ENCODE measurements at regions not wholly inside any gene's neighbourhood (a gene's known extent, or its start where the extent isn't known, plus 50 kb on each side); places are given as distances from the start of the nearest gene placed in this dataset.

- no peak for TF ChIP-seq CTCF (conservative IDR thresholded peaks at IDR 0.05)
- no peak for TF ChIP-seq EZH2 (IDR thresholded peaks at IDR 0.05; ENCODE audit: low read depth)
Measured at GRCh38 chr6:140398076-140398475, 1023.6 kb upstream of the CITED2 start.

All from PC-9 (cell line).